A673 (cell line): ENCODE measurements at regions not wholly inside any gene's neighbourhood (a gene's known extent, or its start where the extent isn't known, plus 50 kb on each side); places are given as distances from the start of the nearest gene placed in this dataset.

ENCODE experiments used
- BruUV-seq: library from RNA; stranded (reverse); fragments of 400-500 nt; replicated peaks from 2 replicates; lab custom pipeline; 2021; lab: Mats Ljungman, UMichigan
- CTCF ChIA-PET: fragments of 300-600 bp; sonication (Branson Sonifier 250); formaldehyde crosslinking; loops from one replicate; lab custom pipeline; 2022; ENCODE audit warnings: antibody characterized with exemption; lab: Charles Lee
- POLR2A ChIA-PET: fragments of 300-600 bp; sonication (Branson Sonifier 250); formaldehyde crosslinking; loops from one replicate; lab custom pipeline; 2022; ENCODE audit warnings: antibody characterized with exemption; ENCODE audit not compliant: low non-redundant PET; lab: Charles Lee
- DNase-seq: peaks from one replicate; pipeline ENCODE4 v3.0.0-alpha.2; 2015; ENCODE audit warnings: low spot score
- H3K27ac ChIP-seq: fragments of 200-600 bp; sonication (generic); 2 replicates; pipeline ENCODE4 v1.5.1; 2016; ENCODE audit warnings: mixed run types, low read depth, mild to moderate bottlenecking, mixed read lengths, antibody characterized with exemption, low read length; ENCODE audit not compliant: poor library complexity, severe bottlenecking
- H3K27me3 ChIP-seq: fragments of 200-600 bp; sonication (generic); replicated peaks from 2 replicates; pipeline ENCODE4 v1.6.1; 2017; ENCODE audit warnings: mixed run types, low read depth, mild to moderate bottlenecking, mixed read lengths, antibody characterized with exemption, low read length; ENCODE audit not compliant: insufficient read depth, poor library complexity
- H3K36me3 ChIP-seq: fragments of 200-600 bp; sonication (generic); 2 replicates; pipeline ENCODE4 v1.6.1; 2016; ENCODE audit warnings: mixed run types, mild to moderate bottlenecking, mixed read lengths, antibody characterized with exemption, low read length; ENCODE audit not compliant: insufficient read depth, poor library complexity, severe bottlenecking
- H3K4me1 ChIP-seq: fragments of 200-600 bp; sonication (generic); 2 replicates; pipeline ENCODE4 v1.6.1; 2017; ENCODE audit warnings: mixed run types, mild to moderate bottlenecking, mixed read lengths, antibody characterized with exemption, low read length; ENCODE audit not compliant: insufficient read depth, poor library complexity, severe bottlenecking
- H3K4me3 ChIP-seq: fragments of 200-600 bp; sonication (generic); 2 replicates; pipeline ENCODE4 v1.5.1; 2016; ENCODE audit warnings: low read depth, mixed run types, mild to moderate bottlenecking, mixed read lengths, low read length; ENCODE audit not compliant: poor library complexity, severe bottlenecking
- H3K9me3 ChIP-seq: fragments of 200-600 bp; sonication (generic); 2 replicates; pipeline ENCODE4 v1.6.1; 2016; ENCODE audit warnings: mixed run types, low read depth, mild to moderate bottlenecking, mixed read lengths, antibody characterized with exemption, low read length; ENCODE audit not compliant: poor library complexity, severe bottlenecking
- CTCF ChIP-seq: fragments of 300-800, 200-600 bp; sonication (generic); conservative IDR thresholded peaks from 2 replicates; pipeline ENCODE4 v1.5.1; 2017; ENCODE audit warnings: low read depth, mild to moderate bottlenecking, antibody characterized with exemption, low read length, moderate library complexity, mixed read lengths
- EZH2 ChIP-seq: fragments of 200-600 bp; sonication (generic); IDR thresholded peaks from 2 replicates; pipeline ENCODE4 v1.6.1; 2017; ENCODE audit warnings: borderline replicate concordance, low read depth, mild to moderate bottlenecking, mixed read lengths, antibody characterized with exemption, low read length; ENCODE audit not compliant: poor library complexity, severe bottlenecking
- intact Hi-C: fragments of 100-400 bp; cut with micrococcal nuclease; formaldehyde crosslinking; loops from one replicate; pipeline ENCODE4 v1.10.0; 2022; ENCODE audit not compliant: unreplicated experiment

DNA sequence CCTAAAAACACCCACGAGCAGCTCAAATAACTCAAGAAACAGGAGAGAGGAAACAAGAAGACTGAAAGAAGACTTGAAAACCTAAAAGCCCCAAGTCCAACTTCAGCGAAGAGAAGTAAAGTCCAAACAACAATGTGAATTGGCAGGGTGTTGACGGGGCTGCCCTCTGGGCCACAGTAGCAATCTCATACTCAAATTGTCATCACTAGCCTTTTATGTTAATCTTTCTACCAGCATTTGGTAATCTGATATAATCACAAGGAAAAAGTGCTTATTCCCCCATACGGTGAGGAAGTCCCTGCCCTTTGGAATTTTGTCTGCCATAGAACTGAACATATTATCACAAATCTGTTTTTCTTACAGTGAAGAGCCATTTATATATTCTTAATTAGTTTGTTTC is 51.5 kb upstream of the IFNE start:
- DNase-seq, result no peak
- BruUV-seq, result no TSS peak
- H3K27me3 ChIP-seq, result peaks cover 11% of the 10 kb centered on the region
- H3K36me3 ChIP-seq, result no peaks in the 10 kb centered on the region
- ChIA-PET CTCF (no interaction called here), POLR2A (no interaction called here)
- no peaks in the 10 kb centered on the region for H3K9me3 ChIP-seq
- no peaks in the 10 kb centered on the region for H3K4me1 ChIP-seq
- H3K27ac ChIP-seq, result no peak overlapping the region
- no peak overlapping the region for H3K4me3 ChIP-seq
- TF ChIP-seq EZH2 (no peak), CTCF (no peak)
- intact Hi-C loops, result no loop called here

- ChIA-PET CTCF (no interaction called here), POLR2A (interaction anchor here (0.6 kb wide), 1 partner anchor 1957 kb away, joined by 5 read pairs; no protein-coding TSS in a partner anchor)
- no peak overlapping the region for H3K27ac ChIP-seq
- no peaks in the 10 kb centered on the region for H3K4me1 ChIP-seq
- DNase-seq, result no peak
- TF ChIP-seq CTCF (no peak), EZH2 (no peak)
- no peak overlapping the region for H3K4me3 ChIP-seq
- H3K9me3 ChIP-seq, result no peaks in the 10 kb centered on the region
- H3K27me3 ChIP-seq, result peaks cover 11% of the 10 kb centered on the region
- H3K36me3 ChIP-seq, result no peaks in the 10 kb centered on the region
- intact Hi-C loops, result no loop called here
- BruUV-seq, result no TSS peak
Observed at GRCh38 chr9:21535396-21535795, 53.3 kb upstream of the IFNE start.

DNA sequence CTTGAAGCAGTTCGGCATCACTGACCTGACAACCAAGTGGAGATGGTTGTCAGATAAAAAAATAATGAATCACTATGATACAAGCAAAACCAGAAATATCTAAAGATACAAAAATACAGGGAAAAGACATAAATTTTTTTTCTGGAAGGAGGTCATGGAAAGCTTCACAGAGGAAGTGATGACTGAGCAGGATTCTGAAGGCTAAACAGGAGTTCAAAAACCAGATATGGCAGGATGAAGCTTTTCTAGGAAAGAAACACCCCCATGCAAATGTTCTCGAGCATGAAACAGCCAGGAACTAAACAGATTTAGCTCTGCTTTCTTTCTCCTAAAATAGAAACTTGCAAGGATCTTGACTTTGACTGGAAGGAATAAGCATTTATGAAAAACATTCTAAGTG is 60.7 kb upstream of the IFNE start:
- no TSS peak for BruUV-seq
- TF ChIP-seq CTCF (no peak), EZH2 (no peak)
- no peaks in the 10 kb centered on the region for H3K36me3 ChIP-seq
- no peak for DNase-seq
- no peak overlapping the region for H3K27ac ChIP-seq
- POLR2A ChIA-PET, result no interaction called here
- no peaks in the 10 kb centered on the region for H3K9me3 ChIP-seq
- CTCF ChIA-PET, result no interaction called here
- H3K4me1 ChIP-seq, result no peaks in the 10 kb centered on the region
- intact Hi-C loops, result no loop called here
- H3K4me3 ChIP-seq, result no peak overlapping the region
- peaks cover 7% of the 10 kb centered on the region for H3K27me3 ChIP-seq
